HUDEP-2 (cell line): ENCODE measurements at regions not wholly inside any gene's neighbourhood (a gene's known extent, or its start where the extent isn't known, plus 50 kb on each side); places are given as distances from the start of the nearest gene placed in this dataset.
"Not testable (repeated sequence)": the region's sequence is repeated elsewhere in the genome, so short reads cannot be mapped to it uniquely, and the experiment has no call there.

Source experiments
- DNase-seq, 76 experiments: peaks; one replicate each; lab custom pipeline; 2025; ENCODE audit not compliant: unreplicated experiment in 76 of 76; lab: John Stamatoyannopoulos, UW

DNA sequence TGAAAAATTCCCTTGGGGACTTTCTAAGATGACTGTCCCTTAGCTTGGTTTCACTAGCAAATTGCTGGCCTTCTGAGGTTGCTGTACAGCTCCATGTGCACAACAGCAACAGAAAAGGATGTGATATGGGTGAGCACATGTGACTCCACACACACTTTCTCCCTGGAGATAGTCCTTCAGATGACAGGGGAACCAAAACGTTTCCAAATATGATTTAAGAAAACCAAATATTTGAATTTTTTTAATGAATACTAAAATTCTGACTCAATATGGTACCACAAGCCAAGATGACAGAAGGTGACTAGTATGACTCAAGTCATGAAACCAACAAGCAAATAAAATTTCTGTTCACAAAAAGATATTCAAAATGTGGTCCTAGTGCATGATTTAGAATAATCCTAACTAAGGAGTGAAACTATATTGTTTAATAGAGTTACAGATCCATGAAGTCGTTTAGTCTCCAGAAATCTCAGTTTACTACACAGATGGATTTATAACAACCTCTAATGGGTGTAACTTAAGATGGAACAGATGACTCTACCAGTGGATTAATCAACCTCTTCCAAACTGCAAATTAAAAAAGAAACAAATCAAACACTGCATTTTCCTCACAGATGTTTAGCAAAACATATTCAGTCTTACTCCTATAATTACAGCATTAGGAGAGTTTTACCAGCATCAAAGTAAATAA, 144.8 kb upstream of the PIK3R1 start:
- no peak for DNase-seq

DNA sequence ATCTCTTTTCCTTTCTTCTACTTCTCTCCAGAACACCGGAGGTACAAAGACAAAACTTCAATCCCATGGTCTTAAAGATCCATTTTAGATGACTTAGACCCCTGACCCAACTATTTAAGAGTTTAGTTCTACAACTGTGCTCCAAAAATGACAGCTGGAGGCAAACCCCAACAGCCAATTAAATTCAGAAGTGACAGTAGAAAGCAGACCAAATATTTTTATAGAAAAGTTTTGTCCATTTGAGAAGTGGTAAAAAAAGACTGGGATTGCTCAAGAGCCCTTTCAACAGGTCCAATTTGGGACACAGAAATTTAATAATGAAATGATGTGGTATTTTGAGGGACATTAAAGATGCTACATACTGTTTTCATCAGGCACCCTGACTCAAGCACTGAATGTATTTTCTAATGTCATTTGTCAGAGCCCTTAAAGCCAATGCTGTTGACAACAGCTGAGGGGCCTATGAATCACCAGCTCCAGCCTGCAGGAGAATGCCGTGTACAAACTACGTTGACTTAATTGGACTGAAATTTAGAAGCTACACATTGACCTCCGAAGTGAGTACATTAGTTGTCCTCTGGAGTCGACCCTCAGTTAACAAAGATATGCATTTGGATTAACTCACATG, 147.5 kb upstream of the PIK3R1 start:
- no peak for DNase-seq

DNA sequence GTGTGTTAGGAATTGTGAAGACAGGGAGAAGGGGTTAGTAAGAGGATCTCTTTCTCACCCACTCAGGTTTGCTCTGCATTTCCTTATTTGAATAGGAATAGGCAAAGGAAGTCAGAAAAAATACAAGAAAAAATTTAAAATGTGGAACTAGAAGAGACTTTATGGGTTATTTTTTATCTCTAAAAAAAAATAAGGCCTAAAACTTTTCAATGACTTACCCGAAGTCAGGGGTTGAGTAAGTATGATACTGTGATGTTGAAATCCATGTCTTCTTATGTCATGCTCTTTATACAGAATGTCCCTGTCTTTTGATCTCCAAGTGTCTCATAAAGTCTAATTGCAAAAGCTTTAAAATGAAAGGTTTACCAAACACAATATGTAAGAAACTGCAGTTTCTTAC, 148.3 kb upstream of the PIK3R1 start:
- no peak for DNase-seq

DNA sequence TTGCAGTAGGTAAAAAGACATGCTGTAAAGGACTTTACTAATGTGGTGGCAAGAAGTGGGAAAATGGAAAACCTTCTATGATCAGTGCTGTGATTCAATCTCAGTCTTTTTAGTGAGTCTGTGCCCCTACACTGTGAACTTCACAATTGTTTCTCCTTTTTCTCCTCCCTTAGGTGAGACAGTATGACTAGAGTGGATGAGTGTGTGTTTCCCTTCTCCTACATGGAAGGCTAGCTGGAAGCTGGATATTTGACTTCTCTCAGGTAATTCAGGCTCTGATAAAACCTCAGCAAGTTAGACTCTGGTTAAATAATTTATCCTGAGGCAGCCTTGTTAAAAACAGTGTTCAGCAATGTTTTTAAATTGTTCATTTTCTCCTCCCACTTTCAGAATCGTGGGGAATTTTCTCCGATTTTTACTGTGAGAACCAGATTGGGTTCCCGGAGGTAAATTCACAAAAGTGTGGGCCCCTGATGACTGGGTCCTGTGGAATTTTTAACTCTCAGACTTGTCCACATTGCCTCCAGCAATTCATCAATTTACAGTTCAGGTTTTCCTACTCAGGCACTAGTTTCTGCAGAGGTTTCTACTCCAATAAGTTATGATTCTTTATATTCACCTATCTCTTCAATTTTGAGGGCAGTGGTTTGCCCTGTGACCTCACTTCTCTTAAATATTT, 149.1 kb upstream of the PIK3R1 start:
- no peak for DNase-seq

DNA sequence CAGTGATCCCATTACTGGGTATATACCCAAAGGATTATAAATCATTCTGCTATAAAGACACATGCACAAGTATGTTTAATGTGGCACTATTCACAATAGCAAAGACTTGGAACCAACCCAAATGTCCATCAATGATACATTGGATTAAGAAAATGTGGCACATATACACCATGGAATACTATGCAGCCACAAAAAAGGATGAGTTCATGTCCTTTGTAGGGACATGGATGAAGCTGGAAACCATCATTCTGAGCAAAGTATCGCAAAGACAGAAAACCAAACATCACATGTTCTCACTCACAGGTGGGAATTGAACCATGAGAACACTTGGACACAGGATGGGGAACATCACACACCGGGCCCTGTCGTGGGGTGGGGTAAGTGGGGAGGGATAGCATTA, 150.2 kb upstream of the PIK3R1 start:
- DNase-seq: not testable (repeated sequence)

DNA sequence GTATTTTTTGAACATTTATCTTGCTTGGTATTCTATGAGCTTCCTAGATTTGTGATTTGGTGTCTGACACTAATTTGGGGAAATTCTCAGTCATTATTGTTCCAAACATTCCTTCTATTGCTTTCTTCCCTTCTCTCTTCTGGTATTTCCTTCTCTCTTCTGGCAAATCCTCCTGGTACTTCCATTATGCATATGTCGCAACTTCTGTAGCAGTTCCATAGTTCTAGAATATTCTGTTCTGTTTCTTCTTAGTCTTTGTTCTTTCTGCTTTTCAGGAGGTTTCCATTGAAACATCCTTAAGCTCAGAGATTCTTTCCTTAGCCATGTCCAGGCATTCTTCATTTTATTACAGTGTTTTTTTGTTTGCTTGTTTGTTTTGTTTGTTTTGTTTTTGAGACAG, 155.2 kb upstream of the PIK3R1 start:
- DNase-seq: no peak

DNA sequence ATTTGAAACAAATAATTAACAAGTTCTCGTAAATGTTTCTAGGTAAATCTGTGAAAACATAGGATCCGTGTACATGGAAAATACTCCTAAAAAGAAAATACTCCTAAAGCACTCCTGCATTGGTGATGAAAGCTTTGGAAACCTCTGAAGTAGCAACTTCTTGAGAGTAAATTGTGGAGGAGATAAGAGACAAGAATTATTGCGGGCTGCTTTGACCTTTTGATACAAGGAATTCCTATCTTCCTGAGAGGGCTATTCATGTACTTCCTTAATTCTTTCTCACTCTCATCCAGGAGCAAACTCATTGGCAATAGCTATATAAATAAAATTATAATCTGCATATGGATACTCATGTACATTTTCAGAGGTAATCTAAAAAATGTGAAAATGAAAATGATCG, 158.4 kb upstream of the PIK3R1 start:
- DNase-seq: no peak

DNA sequence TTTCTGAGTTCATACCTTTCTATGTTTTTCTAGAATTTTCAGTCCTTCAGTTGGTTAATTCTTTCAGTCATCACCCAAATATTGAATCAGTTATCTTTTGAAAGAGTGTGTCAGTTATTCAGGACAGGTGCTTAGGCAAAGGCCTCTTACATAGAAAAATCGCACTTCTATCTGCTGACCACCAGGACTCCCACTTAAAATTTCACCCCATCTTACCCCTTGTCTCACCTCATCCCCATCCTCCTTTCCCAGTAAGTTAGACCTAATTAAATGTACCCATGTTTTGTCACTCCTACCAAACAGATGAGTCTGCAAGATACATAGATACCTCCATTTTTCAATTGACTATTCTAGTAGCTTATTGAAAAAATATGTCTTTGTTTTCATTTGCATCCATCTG, 159.9 kb upstream of the PIK3R1 start:
- DNase-seq: no peak

DNA sequence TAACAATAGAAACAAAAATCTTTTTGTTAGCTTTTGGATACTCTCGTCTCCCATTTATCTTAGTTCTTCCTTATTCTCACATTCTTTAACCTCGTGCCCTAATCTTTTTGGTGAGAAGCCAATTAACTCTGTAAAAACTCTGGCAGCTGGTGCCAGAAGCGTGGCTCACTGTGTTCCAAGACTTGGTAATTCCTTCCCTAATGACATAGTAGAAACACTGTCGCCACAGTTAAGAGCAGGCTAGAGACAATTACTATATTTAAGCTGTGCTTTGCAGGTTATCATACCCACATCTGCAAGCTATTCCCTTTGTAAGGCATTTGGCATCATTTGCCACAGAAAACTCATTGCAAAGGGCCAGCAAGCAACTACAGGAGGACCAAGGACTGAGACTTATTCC, 160.9 kb upstream of the PIK3R1 start:
- no peak for DNase-seq

DNA sequence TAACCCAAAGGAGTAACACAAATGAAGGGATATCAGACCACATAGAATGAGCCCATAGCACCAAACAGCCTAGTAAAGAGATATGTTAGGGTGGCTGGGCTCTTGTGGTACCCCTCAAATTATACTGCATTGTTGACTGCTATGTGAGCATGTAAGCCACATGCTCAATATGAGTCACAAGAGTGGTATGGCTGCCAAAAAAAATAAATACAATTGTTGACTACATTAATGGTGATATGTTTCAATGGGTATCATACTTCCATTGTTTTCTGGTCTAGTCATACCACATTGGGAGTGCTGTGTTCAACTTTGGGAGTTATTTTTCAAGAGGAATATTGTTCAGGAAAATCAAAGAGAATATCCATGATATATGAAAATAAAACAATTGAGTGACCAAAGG, 162.4 kb upstream of the PIK3R1 start:
- no peak for DNase-seq

DNA sequence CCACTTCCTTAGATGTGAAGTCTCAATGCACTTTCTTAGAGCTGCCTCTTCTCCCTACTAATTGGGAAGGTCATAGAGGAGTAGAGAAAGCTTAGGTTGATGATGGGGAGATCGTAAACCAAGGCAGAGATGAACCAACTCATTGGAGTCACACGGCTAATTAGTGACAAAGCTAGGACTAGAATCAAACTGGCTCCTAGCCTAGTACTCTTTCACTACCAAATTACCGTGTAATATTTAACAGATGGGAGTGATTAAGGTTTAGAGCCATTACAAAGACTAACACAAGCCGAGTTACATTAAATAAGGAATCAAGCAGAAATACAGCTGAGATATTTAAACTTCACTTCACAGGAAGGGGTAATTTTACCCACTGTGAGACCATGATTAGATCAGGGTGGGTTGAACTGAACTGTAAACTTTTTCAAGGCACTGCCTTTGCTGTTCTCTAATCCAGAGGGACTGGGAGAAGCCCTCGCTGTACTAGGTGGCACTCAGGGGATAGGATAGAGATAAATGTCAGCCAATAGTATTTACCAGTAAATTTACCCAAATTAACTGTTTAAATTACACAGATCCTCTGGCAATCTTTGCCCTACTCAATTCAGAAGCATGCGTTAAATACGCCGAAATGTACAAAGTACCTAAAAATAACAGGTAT, 166.4 kb upstream of the PIK3R1 start:
- no peak for DNase-seq

DNA sequence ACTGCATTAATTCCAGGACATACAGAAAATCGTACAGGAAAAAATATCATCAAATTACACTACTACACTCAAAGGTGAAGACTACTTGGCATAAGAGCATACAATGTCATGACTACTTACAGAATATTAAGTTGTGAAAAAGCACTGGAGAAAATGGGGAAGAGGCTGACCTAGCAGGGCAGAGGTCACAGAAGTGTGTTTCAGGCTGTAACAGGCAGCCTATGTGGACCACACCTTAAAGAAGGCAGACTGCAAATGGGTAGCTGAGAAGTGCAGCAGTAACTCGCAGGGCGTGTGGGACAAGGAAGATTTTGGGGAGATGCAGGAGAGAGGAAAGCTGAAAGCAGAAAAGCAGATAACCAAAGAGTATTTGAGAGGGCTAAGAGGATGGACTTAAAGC, 167.0 kb upstream of the PIK3R1 start:
- no peak for DNase-seq

DNA sequence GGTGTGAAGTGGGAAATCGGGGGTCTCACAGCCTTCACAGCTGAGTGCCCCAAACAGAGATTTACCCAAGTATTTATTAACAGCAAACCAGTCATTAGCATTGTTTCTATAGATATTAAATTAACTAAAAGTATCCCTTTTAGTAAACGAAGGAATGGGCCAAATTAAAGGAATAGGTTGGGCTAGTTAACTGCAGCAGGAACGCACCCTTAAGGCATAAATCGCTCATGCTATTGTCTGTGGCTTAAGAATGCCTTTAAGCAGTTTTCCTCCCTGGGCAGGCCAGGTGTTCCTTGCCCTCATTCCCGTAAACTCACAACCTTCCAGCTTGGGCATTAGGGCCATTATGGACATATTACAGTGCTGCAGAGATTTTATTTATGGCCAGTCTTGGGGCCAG, 167.5 kb upstream of the PIK3R1 start:
- DNase-seq: not testable (repeated sequence)

DNA sequence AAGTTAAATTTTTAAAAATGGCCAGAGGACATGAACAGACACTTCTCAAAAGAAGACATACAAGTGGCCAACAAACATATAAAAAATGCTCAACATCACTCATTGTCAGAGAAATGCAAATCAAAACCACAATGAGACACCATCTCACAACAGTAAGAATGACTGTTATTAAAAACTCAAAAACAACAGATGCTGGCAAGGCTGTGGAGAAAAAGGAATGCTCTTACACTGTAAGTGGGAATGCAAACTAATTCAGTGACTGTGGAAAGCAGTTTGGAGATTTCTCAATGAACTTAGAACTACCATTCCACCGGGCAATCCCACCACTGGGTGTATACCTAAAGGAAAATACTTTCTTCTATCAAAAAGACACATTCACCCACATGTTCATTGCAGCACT, 168.5 kb upstream of the PIK3R1 start:
- no peak for DNase-seq

DNA sequence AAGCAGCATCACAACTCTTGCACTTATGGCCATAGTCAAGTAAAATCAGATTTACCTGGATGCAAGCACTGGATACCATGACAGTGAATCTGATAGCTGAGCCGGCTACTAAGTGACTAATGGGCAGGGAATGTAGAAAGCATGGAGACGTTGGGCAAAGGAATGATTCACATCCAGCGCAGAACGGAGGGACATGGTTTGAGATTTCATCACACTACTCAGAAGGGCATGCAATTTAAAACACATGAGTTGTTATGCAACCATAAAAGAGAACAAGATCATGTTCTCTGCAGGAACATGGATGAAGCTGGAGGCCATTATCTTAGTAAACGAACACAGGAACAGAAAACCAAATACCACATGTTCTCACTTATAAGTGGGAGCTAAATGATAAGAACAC, 169.1 kb upstream of the PIK3R1 start:
- DNase-seq: no peak

DNA sequence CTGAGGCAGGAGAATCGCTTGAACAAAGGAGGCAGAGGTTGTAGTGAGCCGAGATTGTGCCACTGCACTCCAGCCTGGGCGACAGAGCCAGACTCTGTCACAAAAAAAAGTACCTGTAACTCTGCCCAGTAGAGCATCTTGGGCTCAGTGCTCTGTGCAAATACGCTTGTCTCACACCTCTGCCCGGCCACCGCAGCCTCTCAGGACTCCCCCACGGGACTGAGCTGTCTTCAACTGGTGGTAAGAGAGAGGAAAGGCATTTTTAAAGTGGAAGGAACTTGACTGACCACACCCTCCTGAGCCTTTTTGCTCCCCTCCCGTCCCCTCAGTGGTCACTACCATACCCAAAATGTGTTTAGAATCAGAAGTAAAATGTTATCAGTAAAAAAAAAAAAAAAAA, 174.3 kb upstream of the PIK3R1 start:
- DNase-seq: no peak

DNA sequence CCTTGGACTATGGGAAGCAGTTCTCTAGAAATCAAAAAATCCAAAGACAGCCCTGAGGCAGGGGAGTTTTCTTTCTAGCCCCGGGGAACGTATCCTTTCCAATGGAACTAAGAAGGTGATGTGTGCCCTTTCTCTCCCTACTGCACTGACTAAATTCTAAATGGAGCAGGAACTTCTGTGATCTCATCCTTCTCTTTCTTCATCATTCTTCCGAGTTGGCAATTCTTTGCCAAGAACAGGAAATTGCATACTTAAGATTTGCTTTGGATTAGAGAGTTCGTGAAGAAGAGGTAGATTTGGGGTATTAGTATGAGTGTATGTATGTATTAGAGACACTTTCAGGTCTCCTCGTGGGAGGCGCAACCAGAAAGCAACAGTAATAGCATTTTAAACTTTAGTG, 178.0 kb upstream of the PIK3R1 start:
- DNase-seq: no peak

DNA sequence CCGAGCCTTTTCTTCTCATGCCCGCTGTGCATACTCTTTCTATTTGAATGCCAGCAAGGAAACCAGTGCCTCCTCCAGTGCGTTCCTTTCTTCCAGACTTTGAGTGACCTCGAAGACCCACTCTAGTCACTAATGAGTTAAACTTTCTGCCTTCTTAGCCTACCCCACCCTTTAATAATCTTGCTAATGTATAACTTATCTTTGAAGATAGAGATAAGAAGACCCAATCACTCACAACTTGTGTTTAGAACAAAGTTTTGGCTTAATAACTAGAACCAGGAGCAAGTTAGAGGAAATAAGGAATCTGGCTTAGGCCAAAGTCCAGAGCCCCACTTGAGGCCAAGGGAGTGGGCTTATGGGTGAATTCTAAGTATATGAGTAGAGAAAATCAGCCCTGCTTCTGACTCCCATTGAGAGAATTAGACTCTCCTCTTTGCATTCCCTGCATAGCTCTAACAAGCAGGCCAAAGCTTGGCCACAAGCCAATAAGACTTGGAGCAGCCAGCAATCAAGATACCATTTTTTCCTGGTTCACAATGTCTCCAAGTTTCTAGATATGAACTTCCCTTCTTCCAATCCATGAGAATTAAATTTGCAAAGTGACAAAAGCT, 181.5 kb upstream of the PIK3R1 start:
- DNase-seq: peak in 1 of 76 experiments; percentile 0

DNA sequence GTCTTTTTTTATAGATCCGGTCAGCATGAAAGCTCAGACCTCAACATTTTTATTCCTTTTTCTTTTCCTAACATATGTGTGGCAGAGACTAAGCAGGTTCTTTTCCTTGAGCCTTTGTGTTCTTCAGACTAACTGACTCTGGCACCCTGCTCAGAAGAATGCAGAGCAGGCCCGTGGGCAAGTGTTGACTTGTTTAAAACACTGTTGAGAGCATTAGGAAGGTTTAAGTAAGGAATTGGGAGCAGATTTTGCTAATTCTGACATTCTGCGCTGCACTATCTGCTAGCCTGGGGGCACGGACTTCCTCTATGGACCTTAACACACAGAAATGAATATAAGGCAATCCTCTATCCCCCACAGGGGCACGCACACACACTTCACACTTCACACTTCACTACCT, 182.5 kb upstream of the PIK3R1 start:
- no peak for DNase-seq

DNA sequence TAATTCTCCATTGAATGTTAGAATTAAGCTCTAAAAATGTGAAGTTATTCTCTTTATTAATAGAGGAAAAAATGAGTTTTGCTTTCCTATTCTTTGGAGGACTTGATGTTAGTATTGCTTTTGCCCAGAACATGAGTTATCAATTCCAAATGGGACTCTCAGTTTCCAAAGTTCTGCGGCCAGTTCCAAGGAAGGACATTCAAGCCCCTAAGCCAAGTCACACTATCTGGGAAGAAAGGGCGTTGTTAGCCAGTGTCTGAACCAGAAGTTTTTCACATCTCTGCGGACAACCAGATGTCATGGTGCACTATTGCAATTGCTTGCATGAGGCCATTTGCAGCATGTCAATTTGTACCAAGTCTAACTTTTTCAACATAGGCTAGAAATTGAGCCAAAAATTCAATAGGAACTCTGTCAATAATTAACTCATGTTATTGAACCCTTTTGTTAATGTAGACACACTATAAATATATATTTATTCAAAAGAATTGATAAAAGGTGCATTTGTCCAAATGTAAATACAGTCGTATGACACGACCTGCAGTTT, 183.3 kb upstream of the PIK3R1 start:
- DNase-seq: no peak

DNA sequence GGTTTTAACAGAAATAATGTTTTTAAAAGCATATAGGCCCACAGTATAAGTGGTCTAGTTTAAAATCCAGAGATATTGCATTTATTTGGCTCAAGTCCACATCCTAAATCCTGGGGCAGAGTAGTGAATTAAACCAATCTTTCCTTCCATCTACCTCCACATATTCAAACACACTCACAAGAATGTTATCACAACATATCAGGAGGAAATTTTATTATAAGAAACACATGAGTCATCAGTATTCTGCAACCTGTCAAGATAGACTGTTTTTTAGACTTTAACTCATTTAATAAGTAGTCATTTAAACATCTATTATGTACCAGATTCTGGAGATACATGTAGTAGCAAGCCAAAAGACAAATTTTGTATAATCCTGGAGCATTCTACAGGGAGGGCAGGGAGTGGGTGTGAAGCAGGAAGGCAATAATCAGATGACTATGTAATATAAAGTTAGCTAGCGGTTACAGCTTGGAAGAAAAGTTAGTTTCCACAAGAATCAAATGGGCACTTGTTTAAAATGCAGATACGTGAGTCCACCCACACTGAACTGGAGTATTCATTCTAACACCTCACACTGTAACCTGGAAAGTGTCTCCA, 187.3 kb upstream of the PIK3R1 start:
- no peak for DNase-seq
